H4 (cell line): ENCODE measurements at regions not wholly inside any gene's neighbourhood (a gene's known extent, or its start where the extent isn't known, plus 50 kb on each side); places are given as distances from the start of the nearest gene placed in this dataset.

Experiments used
- DNase-seq: peaks from one replicate; pipeline ENCODE4 v3.0.0-alpha.2; 2015; ENCODE audit warnings: low spot score

DNA sequence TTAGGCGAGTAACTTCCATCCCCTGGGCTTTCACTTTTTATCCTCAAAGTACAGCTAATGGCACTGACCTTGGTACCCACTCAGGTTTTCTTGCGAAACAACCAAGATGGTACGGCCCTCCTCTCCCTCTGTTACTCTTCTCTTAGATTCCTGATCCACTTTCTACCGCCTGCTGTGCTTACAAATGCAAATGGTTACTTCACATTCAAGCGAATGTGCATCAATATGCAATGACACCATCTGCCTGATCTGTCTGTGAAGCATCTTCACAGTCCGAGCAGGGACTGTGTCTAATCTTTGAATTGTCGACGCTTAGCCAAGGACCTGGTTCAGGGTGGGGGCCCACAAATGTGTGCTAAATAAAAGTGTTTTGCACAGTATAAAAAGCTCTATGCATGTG lies 112.2 kb downstream of the TRIB2 start:
- DNase-seq, result no peak

DNA sequence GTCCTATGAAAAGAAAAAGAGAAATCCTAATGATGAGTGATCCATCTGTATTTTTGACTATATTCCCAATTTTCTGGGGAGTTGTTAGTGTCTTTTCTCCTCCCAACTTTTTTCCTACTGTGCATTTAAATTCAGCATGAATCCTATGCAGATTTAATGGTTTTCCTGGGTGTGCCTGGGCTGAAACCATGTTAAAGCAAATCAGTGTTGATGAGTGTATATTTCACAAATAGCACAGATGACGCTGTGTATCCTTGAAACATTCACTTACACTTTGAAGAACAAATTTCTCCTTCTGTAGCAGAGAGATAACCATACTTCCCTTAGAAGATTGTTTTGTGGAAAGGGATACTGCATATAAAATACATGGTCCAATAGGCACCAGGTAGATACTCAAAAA lies 114.3 kb downstream of the TRIB2 start:
- DNase-seq, result no peak

DNA sequence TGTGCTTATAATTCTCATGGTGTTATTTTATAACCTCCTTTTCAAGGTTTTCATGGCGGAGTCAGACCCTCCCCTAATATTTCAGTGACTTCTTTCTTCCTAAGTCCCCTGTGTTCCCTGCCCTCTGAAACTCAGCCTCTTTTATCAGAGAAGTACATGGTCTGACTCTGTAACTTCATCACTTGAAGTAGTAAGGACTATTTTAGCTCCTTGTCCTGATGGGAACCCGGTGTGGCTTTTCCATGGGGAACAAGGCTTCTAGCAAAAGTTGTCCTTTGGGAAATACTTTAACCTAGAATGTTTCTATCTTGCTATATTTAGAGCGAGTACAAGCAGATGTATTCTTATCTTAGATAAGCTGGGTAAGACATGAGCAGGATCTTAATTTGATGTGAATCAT lies 117.5 kb downstream of the TRIB2 start:
- no peak for DNase-seq

DNA sequence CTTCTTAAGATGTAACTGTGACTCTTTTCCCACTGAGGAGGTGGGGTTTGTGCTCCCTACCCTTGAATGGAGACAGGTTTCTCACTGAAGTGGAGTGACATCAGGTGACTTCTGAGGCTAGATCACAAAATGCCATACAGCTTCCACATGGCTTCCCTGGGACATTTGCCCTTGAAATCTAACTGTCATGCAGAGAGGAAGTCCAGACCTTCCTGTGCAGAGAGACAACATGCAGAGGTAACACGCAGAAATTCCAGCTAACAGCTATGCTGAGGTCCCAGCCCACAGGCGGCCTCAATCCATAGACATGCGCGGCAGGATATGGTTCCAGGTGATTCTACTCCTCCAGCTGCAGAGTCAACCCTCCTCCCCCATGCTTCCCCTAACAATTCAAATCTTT lies 119.0 kb downstream of the TRIB2 start:
- DNase-seq, result no peak

DNA sequence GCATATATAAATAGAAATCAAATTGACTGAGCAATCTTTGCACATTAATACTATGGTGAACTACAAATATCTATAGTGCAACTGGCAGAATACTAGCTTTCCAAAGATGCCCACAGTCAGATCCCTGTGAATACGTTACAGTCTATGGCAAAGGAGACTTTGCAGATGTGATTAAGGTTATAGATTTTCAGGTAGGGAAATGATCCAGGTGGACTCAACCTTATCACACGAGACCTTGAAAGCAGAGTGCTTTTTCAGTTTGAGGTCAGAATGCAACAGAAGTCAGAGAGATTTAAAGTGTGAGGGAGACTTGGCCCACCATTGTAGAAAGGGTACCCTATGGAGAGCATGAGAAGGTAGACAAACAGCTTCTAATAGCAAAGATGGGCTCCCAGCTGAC lies 122.6 kb downstream of the TRIB2 start:
- DNase-seq, result no peak

DNA sequence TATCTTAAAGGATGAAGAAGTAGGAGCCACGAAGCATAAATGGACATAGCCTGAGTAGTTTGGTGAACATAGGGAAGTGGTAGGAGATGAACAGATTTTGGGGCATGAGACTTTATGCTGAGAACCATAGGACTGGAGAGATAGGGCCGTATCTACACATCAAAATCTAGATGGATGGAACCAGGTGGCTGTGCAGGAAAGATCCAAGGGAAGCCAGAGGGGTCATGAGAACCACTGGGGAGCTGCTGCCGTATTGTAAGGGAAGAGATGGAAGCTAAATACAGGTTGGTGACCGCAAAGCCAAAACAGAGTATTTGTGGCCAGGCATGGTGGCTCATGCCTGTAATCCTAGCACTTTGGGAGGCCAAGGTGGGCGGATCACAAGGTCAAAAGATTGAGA lies 124.3 kb downstream of the TRIB2 start:
- no peak for DNase-seq

DNA sequence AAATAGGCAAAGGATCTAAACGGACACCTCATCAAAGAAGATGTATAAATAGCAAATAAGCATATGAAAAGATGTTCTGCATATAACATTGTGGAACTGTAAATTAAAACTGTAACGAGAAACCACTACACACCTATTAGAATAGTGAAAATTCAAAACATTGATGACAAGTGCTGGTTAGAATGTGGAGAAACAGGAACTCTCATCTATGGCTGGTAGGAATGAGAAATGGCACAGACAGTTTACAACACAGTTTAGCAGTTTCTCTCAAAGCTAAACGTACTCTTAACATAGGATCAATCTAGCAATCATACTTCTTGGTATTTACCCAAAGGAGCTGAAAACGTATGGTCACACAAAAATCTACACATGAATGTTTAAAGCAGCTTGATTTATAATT lies 126.2 kb downstream of the TRIB2 start:
- DNase-seq, result no peak

DNA sequence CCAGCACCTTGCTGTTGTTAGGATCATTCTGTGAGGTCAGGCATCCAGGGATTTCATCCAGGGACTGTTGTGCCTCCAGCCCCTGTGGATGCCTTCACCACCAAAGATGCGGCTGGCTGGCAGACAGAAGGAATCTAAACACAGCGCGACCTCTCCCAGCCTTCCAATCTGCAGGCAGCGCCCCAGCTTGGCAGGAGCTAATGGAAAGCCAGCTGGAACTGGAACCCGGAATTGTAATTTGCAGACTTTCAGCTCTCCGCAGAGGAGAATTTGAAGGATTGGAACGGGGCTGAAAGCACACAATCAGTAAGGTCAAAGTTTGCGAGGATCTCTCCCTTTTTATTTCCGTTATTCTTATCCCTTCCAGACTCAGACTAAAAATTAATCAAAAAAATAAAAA lies 127.8 kb downstream of the TRIB2 start:
- no peak for DNase-seq

DNA sequence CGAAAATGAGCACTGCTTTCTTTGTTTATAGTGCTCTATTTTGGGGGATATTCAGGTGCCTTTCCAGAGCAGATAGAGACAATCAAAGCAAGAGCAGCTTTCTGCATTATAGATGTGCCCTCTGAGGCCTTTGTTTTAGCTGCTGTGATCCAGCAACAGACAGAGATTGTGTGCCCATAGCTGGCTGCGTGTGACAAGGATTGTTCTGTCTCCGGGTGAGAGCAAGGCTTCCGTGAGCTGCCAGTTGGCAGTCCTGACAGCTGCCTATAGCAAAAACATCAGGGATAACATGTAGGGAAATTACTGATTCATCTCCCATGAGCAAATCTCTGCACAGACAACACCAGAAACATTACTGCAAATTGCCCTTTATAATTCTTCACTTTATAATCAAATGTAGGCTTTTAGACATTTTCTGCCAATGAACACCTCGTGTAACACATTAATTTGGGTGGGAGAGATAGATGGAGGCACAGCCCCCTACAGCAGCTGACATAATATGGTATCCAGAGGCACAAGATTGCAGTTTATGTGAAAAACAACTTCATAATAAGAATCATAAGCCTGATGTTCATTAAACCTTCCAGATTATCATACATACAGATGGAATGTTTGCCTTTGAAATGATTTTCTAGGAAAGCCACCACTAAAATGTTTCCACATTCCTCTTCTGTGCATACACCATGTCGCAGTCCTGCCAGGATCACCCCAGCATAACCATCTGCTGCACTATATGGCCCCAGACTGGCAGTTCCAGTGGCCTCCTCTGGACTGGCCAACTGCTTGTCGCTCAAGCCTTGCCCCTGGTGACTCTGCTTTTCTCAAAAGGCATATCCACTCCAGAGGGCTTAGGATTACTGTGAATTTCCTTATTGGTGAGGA lies 131.2 kb downstream of the TRIB2 start:
- DNase-seq, result no peak

DNA sequence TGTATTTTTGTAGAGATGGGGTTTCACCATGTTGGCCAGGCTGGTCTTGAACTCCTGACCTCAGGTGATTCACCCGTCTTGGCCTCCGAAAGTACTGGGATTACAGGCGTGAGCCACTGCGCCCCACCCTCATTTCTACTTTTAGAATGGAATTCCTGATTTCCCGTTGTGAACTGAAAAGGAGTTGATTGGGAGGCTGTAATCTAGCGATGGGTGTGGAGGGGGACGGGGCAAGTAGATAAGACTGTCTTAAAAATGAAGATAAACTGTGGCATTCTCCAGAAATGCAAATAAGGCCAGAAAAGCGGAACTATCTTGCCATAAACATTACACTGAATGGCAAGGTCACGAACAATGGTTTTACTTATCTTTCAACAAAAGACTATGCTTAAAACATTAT lies 135.4 kb downstream of the TRIB2 start:
- DNase-seq, result no peak

DNA sequence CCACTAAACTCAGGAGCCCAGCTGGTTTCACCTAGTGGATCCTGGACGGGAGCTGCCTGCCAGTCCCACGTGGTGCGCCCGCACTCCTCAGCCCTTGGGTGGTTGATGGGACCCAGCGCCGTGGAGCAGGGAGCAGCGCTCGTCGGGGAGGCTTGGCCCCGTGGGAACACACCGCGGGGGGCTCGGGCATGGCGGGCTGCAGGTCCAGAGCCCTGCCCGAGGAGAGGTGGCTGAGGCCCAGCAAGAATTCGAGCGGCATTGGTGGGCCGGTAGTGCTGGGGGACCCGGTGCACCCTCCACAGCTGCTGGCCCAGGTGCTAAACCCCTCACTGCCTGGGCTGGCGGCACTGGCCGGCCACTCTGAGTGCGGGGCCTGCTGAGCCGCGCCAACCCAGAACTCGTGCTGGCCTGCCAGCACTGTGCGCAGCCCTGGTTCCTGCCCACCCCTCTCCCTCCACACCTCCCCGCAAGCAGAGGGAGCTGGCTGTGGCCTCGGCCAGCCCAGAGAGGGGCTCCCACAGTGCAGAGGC lies 137.3 kb downstream of the TRIB2 start:
- DNase-seq, result no peak

DNA sequence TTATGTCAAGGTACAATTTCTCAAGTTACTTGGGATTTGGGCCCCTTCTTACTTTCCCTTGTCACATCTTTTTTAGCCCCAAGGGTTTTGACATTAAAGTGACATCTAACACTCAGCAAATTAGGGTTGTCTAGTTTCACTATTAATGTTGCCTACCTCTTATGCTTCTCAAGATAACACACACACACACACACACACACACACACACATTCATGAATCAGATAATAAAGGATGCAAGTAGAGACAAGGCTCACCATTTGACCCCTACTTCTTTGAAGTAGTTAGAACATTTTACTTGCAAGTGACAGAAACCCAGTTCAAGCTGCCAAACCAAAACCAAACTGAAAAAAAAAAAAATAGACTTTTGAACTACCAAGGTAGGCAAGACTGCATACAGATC lies 138.8 kb downstream of the TRIB2 start:
- no peak for DNase-seq

DNA sequence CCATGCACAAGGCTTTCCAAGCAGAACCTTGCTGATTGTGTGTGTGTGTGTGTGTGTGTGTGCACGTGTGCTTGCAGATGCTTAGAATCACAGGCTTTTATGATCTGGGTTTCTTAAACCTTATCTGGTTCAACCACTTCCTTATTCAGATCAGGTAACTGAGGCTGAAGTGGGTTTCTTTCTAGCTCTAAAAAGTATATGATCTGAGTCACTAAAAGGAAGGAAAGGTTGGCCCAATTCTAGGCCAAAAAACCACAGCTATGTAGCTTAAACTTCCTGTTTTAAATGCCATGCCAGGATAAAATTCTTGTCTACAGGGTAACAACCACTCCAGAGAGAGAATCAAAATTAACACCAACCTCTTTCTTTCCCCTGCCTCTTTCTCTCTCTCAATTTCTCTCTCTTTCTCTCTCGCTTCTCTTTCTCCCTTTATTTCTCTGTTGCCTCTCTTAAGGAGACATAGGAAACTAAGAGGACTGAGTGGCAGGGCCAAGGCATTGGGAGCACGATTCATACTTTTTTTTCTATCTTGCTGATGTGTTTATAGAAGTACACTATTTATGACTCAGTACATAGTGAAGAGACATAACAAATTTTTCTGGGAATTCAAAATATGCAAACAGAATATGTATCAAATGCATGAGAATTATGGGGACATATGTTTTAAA lies 140.3 kb downstream of the TRIB2 start:
- peak; percentile 71 for DNase-seq

DNA sequence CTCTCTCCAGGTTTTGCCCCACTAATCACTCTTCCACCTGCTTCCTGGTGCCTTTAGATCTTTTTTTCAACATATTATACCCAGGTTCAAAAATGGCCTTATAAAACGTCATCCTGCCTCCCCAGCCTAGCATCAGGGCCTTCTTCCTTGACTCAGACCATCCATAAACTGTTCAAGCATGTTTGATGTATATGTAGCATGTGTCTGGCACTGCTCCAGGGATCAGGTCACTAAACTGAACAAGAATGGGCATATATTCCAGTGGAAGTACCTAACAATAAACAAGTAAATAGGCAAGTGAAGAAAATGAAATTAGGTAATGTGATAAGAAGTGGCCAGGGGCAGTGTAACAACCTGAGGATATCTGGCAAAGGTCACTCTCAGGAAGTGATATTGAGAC lies 141.2 kb downstream of the TRIB2 start:
- DNase-seq, result no peak

DNA sequence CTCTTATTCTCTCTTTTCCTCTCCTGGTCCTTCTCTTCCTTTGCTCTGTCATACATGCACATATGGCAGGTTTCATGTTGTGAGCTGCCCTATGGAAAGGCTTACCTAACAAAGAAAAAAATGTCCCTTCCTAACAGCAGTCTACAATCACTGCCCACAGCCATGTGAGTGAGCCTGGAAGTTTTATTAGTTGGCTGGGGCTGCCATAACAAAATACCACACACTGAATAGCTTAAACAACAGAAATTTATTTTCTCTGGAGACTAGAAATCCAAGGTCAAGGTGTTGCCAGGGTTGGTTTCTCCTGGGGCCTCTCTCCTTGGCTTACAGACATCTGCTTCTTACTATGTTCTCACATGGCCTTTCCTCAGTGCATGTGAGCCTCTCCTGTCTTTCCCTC lies 142.1 kb downstream of the TRIB2 start:
- no peak for DNase-seq

DNA sequence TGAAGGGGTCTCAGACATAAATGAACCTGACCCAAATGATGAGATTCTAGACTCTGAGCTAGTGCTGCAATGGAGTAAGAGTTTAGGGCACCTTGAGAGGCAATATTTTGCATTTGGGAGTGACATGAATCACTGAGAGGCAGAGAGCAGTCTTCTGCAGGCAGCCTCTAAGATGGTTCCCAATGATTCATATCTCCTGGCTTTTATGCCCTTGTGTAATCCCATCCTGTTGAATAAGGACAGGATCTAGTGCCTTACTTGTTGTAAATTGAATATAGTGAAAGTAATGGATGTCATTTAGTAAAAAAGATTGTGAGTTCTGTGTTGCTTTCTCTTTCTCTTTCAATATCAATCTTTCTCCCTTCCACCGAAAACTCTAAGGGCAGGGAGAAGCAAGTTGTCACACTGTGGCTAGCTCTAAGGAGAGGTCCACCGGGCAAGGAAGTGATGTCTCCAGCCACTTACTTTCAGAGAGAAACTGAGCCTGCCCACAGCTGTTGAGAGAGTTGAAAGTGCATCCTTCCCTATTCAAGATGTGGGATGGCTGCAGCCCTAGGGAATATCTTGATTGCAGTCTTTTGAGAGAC lies 144.7 kb downstream of the TRIB2 start:
- DNase-seq, result no peak

DNA sequence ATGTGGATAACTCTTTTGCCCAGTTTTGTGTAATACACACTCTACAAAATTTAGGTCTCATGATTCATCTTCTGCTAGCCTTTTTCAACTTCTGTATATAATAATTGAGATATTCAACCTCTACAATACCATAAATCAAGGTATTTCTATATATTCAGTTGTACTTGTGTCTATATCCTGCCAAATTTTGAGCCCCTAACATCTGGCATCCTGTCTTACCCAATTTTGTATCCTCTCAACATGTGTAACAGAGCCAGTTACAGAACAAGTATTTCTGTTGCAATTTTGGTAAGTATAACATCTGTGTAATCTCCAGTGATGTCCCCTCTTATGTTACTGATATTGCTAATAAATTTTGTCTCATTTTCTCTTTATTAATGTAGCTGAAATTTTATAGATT lies 145.8 kb downstream of the TRIB2 start:
- no peak for DNase-seq

DNA sequence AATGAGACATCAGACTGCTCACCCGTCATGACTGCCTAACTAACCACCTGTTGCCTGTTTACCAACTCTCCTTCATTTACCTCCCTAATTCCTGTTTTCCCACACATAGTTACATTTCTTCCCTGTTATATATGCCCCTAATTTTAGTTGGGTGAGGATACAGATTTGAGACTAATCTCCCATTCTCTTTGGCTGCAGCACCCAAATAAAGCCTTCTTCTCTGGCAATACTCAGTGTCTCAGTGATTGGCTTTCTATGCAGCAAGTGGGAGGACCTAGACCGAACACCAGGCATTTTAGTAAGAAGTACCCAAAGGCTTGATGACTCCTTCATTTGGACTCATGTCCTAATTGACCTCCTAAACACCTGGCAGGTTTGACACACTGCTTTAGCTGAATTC lies 147.2 kb downstream of the TRIB2 start:
- no peak for DNase-seq

DNA sequence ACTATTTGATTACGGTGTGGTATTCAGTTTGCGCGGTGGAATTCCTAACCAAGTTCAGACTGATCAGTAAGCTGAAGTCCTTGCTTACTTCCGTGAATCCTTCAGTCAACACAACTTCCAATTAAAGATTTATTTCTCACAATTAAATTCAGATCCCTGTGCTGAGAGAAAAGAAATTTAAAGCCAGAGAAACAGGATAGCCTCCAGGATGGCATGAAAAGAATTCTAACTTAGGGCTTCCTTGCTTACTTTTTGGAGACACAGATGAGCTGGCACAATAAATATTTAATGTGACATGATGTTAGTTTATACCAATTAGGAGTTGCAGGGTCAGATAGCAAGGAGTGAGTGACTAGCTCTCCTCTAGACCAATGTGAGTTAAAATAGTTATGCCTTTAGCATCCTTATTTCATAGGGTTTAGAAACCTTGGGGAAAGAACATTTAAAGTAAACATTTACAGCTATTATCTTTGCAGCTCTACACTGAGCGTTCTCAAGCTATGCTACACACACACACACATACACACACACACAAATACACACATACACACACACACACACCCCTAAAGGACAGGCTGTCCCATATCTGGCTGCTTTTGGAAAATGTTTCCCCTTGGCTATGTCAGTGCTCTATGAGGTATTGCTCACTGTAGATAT lies 151.0 kb downstream of the TRIB2 start:
- no peak for DNase-seq

DNA sequence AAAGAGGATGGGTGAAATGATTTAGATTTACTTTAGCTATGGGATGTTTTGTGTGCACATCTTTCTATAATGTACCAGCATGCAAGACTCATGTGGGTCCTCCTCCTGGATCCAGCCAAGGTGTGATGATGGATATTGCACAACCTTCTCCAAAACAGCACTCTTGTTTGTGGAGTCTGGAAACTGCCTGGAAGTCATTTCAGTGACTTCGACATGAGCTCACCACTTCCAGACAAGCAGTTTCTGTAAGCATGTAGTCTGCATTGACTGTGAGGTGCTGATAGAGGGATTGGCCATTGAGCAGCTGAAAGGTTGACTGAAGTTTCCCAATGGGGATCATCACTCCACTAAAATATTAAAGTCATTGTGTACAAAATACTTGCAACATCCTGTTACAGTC lies 154.0 kb downstream of the TRIB2 start:
- DNase-seq, result no peak

DNA sequence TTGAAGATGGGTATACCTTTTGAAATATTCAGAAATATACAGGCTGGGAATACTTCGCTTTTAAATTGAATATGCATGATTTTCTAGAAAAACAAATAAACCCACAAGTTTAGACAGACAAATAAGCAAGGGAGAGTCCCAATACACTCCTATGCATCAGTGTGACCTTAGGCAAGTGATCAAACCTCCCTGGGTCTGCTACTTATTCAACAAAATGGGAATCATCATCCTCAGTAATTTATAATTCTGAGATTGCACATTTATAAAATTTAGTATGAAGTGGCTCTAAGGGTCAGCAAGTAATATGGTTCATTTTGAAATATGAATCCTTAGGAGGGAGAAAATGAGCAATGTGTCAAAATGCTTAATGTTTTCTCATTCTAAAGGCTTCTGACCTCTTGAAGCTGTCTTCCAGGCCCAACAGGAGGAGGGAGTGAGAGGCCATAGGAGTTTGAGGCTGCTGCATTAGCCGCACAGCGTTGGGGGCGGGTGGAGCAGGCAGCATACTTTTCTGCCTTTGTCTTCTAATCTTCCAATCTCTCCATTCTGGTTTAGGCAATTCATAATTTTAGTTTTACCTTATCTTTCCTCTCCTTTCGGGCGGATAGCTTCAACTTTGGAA lies 155.1 kb downstream of the TRIB2 start:
- no peak for DNase-seq

DNA sequence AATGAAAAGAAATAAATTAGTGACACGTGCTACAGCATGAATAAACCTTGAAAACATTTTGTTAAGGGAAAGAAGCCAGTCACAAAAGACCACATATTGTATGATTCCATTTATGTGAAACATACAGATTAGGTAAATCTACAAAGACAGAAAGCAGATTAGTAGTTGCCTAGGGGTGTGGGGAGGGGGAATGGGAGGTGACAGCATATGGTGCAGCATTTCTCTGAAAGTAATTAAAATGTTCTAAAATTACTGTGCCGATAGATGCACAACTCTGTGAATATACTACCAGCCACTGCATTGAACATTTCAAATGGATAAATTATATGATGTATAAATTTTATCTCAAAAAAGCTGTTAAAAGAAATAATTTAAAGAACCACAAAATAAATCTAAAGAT lies 161.0 kb downstream of the TRIB2 start:
- DNase-seq, result no peak
